ENCODE measurements at regions not wholly inside any gene's neighbourhood (a gene's known extent, or its start where the extent isn't known, plus 50 kb on each side); places are given as distances from the start of the nearest gene placed in this dataset.

DNA sequence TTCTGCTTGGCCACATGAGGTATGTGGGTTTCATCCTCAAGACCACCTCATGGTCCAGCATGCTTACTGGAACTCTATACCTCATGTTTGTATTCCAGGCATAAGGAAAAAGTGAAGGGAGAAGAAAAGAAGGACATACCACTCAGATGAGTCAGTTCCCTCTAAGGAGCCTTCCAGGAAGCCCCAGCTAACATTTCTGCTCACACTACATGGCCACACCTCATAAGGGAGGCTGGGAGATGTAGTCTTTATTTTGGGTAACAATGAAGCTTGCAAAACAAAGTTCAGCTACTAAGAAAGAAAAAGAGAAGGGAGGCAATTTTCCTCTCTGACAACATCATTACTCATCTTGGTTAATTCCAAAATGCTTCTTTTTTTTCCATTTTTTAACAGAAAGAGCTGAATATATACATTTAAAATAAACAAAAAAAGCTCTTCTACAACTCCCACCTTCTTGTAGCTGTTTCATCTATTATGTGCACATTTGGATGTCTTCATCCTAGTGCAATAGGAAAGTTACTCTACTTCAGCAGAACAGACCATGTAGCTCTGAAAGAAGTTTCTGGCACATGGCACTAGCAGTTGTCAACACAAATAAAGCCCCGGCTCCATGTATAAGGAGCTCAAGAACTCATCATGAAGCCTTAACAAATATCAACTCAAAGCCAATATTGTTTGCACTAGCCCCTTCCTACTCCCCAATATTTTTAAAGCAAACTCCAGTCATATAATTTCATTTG is 123.6 kb upstream of the CCDC112 start:
- Mint-ChIP-seq H3K4me1 (ENCODE audit: low read depth) (no peaks in the 10 kb centered on the region), H3K27ac (no peak overlapping the region)
- DNase-seq, result no peak

DNA sequence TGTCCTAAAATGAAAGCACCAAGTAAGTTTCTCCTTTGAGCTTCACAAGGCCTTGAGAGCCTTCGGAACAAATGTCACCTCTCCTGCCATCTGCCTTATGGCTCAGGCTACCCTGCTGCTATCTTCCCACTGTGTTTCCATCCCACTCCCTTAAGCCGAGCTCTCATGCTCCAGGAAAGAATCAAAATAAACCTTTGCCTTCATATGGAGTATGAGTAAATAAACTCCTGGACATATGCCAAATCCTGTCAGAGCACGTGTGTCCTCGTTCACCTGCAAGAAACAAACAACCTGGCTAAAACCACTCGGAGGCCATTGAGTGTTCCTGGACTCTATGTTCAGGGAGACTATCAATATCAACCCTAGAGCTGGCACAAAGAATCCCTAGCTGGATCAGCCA is 122.3 kb upstream of the CCDC112 start:
- Mint-ChIP-seq H3K4me3 (no peak overlapping the region), H3K4me1 (ENCODE audit: low read depth) (no peaks in the 10 kb centered on the region), H3K27ac (no peak overlapping the region), H3K9me3 (peaks cover 2% of the 10 kb centered on the region), H3K36me3 (no peaks in the 10 kb centered on the region), H3K27me3 (peaks cover 4% of the 10 kb centered on the region)
- CTCF ChIA-PET, result no interaction called here
- POLR2A ChIA-PET, result no interaction called here
- intact Hi-C loops (cut with micrococcal nuclease), result no loop called here
- no peak for DNase-seq

More for the DNA sequence above, 123.6 kb upstream of the CCDC112 start:
- POLR2A ChIA-PET, result no interaction called here
- no peaks in the 10 kb centered on the region for H3K36me3 Mint-ChIP-seq
- CTCF ChIA-PET, result no interaction called here
- peaks cover 2% of the 10 kb centered on the region for H3K9me3 Mint-ChIP-seq
- H3K4me3 Mint-ChIP-seq, result no peak overlapping the region
- intact Hi-C loops (cut with micrococcal nuclease), result no loop called here
- H3K27me3 Mint-ChIP-seq, result peaks cover 4% of the 10 kb centered on the region

DNA sequence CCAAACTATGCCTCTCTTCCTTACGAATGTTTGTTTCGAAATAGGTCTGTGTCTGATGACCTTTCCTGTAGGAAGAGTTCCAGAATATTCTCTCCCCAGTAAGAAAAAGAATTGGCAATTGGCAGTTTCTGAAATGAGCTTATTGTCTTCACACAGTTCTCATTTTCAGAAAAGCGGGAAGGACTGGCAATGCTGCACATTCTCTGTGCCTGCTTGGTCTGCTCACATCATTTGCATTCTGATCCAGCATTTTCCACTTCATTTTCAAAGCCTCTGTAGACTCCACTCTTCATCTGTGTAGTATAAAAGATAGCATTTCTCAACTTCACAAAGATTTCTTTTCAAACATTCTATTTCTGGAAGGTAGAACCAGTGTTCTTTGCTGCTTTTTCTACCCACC is 120.6 kb upstream of the CCDC112 start:
- Mint-ChIP-seq H3K27ac (no peak overlapping the region), H3K4me3 (no peak overlapping the region), H3K27me3 (peaks cover 4% of the 10 kb centered on the region), H3K36me3 (no peaks in the 10 kb centered on the region), H3K9me3 (no peaks in the 10 kb centered on the region), H3K4me1 (ENCODE audit: low read depth) (no peaks in the 10 kb centered on the region)
- DNase-seq, result no peak
- intact Hi-C loops (cut with micrococcal nuclease), result no loop called here
- ChIA-PET POLR2A (no interaction called here), CTCF (no interaction called here)

DNA sequence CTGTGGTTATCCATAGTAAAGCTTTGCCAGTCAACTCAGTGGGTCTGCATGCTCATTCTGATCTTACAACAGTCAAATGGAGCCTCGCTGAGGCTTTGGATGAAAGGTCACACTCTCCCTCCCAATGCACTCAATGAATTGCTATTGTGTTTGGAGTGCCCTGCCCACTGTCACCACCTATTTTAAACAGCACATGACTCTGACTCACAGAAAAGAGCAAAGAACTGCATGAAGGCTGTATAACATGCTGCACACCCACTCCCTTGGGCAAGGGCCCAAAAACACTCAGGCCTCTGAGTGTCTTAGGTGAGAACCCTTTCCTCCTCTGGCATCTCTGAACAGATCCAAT is 118.7 kb upstream of the CCDC112 start:
- peaks cover 4% of the 10 kb centered on the region for H3K27me3 Mint-ChIP-seq
- H3K4me3 Mint-ChIP-seq, result no peak overlapping the region
- no peaks in the 10 kb centered on the region for H3K4me1 Mint-ChIP-seq (ENCODE audit: low read depth)
- intact Hi-C loops (cut with micrococcal nuclease), result no loop called here
- H3K9me3 Mint-ChIP-seq, result no peaks in the 10 kb centered on the region
- no peaks in the 10 kb centered on the region for H3K36me3 Mint-ChIP-seq
- peak; percentile 31 for DNase-seq
- ChIA-PET CTCF (interaction anchor here (1.0 kb wide), 1 partner anchor 57 kb away, joined by 3 read pairs; no protein-coding TSS in a partner anchor), POLR2A (interaction anchor here (0.9 kb wide), 1 partner anchor 46 kb away, joined by 3 read pairs; no protein-coding TSS in a partner anchor)
- no peak overlapping the region for H3K27ac Mint-ChIP-seq

DNA sequence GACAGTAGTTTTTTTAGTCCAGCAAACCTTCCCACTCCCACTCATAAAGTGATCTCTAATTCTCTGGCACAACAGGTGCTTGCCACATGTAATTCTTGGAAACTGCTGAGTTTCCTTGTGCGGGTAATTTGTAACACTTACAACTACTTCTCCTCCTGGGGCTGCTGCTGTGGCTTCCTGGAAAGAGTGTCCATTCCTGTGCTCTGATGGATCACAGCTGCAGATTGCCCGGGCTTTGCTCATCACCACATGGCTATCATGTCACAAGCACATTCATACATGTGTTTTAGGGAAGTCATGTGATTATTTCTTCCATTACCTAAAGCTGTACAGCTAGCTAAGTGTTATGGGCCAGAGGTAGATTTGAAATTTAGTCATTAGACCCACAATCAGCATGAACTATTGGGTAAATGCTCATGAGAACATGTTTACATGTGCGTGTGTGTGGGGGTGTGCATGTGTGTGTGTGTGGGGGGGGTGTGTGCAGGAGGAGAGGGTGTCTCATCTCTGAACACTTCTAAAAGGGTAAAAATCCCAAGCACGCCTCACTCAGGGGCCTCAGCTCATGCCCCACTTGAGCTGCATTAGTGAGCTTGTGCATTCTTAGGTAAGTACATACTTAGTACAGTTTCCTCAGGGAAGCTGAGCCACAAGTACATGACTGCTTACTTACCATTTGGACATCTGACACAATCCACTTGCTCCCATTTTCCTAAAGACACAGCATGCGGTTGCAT is 118.1 kb upstream of the CCDC112 start:
- no peak overlapping the region for H3K27ac Mint-ChIP-seq
- H3K4me1 Mint-ChIP-seq (ENCODE audit: low read depth), result no peaks in the 10 kb centered on the region
- no peak for DNase-seq
- no peak overlapping the region for H3K4me3 Mint-ChIP-seq
- ChIA-PET POLR2A (interaction anchor here (0.9 kb wide), 1 partner anchor 46 kb away, joined by 3 read pairs; no protein-coding TSS in a partner anchor), CTCF (interaction anchor here (1.0 kb wide), 1 partner anchor 58 kb away, joined by 3 read pairs; no protein-coding TSS in a partner anchor)
- H3K27me3 Mint-ChIP-seq, result peaks cover 4% of the 10 kb centered on the region
- intact Hi-C loops (cut with micrococcal nuclease), result no loop called here
- H3K9me3 Mint-ChIP-seq, result no peaks in the 10 kb centered on the region
- H3K36me3 Mint-ChIP-seq, result no peaks in the 10 kb centered on the region

DNA sequence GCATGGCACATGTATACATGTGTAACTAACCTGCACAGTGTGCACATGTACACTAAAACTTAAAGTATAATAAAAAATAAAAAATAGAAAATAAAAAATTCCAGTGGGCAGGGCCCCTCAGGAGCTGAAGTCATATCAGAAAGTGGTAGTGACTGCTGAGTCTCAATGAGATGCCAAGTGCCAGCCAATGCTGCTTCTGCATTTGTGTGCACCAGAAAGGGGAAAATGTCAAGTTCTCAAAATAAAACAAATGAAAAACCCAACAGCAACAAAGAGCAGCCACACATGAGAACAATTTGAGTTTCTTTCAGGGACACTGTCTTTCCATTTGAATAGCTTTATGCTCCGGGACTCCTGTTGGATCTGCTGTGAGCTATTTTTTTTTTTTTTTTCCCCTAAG is 117.2 kb upstream of the CCDC112 start:
- CTCF ChIA-PET, result no interaction called here
- Mint-ChIP-seq H3K27ac (no peak overlapping the region), H3K4me3 (no peak overlapping the region), H3K36me3 (no peaks in the 10 kb centered on the region), H3K27me3 (peaks cover 3% of the 10 kb centered on the region), H3K4me1 (ENCODE audit: low read depth) (no peaks in the 10 kb centered on the region), H3K9me3 (no peaks in the 10 kb centered on the region)
- no peak for DNase-seq
- POLR2A ChIA-PET, result no interaction called here
- intact Hi-C loops (cut with micrococcal nuclease), result no loop called here

DNA sequence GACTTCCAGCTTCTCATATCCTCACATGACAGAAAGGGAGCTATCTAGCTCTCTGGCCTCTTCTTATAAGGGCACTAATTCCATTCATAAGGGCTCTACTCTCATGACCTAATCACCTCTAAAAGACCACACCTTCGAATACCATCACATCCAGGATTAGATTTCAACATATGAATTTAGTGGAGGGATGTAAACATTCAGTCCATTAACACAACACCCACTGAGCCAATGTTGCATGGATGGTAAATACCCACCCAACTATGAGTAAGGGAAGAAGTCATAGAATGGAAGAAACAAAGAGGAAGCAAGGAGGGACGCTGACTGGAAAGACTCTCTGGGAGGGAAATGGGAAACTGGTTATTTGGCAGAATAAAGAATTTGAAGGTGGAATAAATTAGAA is 112.6 kb upstream of the CCDC112 start:
- Mint-ChIP-seq H3K36me3 (no peaks in the 10 kb centered on the region), H3K4me3 (no peak overlapping the region), H3K27me3 (peaks cover 16% of the 10 kb centered on the region), H3K27ac (no peak overlapping the region), H3K9me3 (no peaks in the 10 kb centered on the region), H3K4me1 (ENCODE audit: low read depth) (no peaks in the 10 kb centered on the region)
- POLR2A ChIA-PET, result no interaction called here
- no peak for DNase-seq
- CTCF ChIA-PET, result no interaction called here
- intact Hi-C loops (cut with micrococcal nuclease), result no loop called here

DNA sequence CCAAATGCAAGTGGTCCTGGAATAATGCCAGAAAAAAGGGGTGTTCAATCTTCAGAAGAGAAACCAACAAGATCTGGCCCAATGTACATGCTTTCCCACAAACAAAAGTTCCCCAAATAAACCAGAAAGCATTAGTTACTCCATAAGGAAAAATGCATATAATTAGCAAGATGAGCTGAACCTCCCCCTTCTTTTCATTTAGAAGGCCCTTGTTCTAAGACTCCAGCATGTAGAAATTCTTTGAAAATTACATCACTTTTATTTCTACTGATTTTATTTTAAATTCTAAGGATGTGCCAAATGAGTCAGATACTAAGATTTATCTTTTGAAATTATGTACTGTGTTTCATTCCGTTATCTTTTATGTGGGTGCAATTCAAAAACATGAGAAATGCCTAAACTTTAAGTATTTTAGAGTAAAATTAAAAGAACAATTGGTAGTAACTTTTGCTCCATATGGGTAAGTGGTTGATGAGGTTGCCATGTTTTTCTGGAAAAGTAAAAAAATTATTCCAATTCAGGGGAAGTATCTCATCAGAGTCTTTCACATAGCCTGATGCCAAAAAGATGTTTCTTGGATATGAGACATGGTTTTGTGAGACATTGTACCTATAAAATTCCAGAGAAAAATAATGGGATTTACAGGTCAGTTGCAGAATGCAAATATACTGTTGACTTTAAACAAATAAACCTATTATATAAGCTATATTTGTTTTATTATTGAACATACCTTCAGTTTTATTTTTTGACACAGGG is 106.5 kb upstream of the CCDC112 start:
- Mint-ChIP-seq H3K27ac (no peak overlapping the region), H3K27me3 (peaks cover 12% of the 10 kb centered on the region), H3K9me3 (no peaks in the 10 kb centered on the region), H3K36me3 (no peaks in the 10 kb centered on the region), H3K4me3 (no peak overlapping the region), H3K4me1 (ENCODE audit: low read depth) (no peaks in the 10 kb centered on the region)
- intact Hi-C loops (cut with micrococcal nuclease), result no loop called here
- no peak for DNase-seq
- ChIA-PET CTCF (no interaction called here), POLR2A (no interaction called here)

DNA sequence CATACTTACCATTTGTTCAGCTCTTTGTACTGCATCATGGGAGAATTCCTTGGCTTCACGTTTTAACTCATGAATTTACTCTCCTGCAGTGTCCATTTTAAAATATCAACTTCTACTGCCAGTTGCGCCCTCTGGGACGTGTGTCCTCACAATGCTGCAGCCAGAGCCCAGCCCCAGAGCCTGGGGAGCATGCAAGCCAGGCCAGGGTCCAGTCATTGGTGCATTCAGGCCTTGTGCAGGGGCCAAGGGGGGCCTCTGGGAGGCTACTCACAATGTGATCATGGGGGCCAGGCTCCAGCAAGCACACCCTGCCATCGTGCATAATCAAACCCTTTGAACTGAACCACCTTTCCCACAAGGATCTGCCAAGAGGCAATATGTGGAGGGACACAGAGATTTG is 105.6 kb upstream of the CCDC112 start:
- ChIA-PET CTCF (no interaction called here), POLR2A (no interaction called here)
- Mint-ChIP-seq H3K4me1 (ENCODE audit: low read depth) (no peaks in the 10 kb centered on the region), H3K4me3 (no peak overlapping the region), H3K9me3 (no peaks in the 10 kb centered on the region), H3K27me3 (peaks cover 7% of the 10 kb centered on the region), H3K27ac (no peak overlapping the region), H3K36me3 (no peaks in the 10 kb centered on the region)
- intact Hi-C loops (cut with micrococcal nuclease), result no loop called here
- DNase-seq, result no peak

DNA sequence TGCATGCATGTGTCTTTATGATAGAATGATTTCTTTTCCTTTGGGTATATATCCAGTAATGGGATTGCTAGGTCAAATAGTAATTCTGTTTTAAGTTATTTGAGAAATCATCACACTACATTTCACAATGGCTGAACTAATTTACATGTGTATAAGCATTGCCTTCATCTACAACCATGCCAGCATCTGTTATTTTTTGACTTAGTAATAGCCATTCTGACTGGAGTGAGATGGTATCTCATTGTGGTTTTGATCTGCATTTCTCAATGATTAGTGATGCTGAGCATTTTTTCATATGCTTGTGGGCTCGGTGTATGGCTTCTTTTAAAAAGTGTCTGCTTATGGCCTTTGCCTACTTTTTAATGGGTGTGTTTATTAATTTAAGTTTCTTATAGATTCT is 102.3 kb upstream of the CCDC112 start:
- Mint-ChIP-seq H3K4me1 (ENCODE audit: low read depth) (no peaks in the 10 kb centered on the region), H3K4me3 (no peak overlapping the region), H3K36me3 (no peaks in the 10 kb centered on the region), H3K27me3 (no peaks in the 10 kb centered on the region), H3K27ac (no peak overlapping the region), H3K9me3 (no peaks in the 10 kb centered on the region)
- ChIA-PET POLR2A (no interaction called here), CTCF (no interaction called here)
- intact Hi-C loops (cut with micrococcal nuclease), result no loop called here
- DNase-seq, result no peak

DNA sequence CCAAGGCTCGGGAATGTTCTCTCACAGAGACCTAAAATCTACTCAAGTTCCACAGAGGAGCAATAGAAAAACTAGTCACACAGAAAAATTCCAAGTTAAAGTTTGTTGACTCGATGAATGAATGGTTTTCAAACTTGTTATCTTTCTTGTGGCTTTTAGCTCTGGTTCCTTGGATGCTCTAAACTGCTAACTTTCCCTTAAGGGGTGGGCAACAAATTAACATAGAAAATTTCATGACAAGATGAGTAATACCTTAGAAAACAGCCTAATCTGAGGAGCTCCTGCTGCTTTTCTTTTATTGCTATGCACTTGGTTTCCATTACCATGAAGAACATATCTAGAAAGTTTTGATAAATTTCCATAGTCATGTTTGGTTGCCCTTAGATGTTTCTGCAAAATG is 100.2 kb upstream of the CCDC112 start:
- Mint-ChIP-seq H3K4me1 (ENCODE audit: low read depth) (no peaks in the 10 kb centered on the region), H3K9me3 (no peaks in the 10 kb centered on the region), H3K36me3 (no peaks in the 10 kb centered on the region), H3K27ac (no peak overlapping the region), H3K4me3 (no peak overlapping the region), H3K27me3 (no peaks in the 10 kb centered on the region)
- ChIA-PET POLR2A (no interaction called here), CTCF (no interaction called here)
- intact Hi-C loops (cut with micrococcal nuclease), result no loop called here
- DNase-seq, result no peak

DNA sequence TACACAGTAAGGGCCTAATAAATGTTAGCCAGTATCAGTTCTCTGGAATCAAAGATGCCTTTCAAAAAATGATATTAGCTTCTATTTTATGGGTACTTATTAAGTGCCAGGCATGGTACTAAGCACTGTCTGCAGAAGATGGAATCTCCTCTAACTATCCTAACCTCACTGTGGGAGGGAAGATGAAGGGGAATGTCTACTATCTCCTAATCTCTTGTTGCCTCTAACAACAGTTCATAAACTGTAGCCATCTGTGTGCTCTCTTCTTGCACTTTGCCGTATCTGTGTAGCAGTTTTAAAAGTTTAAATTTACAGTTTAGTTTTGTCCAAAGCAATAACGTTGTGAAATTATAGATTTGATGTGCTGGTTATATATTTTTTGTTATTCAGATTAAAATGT is 99.6 kb upstream of the CCDC112 start:
- DNase-seq, result no peak

More for the DNA sequence above, 99.6 kb upstream of the CCDC112 start:
- no peaks in the 10 kb centered on the region for H3K9me3 Mint-ChIP-seq
- intact Hi-C loops (cut with micrococcal nuclease), result no loop called here
- CTCF ChIA-PET, result no interaction called here
- POLR2A ChIA-PET, result no interaction called here
- H3K36me3 Mint-ChIP-seq, result no peaks in the 10 kb centered on the region
- H3K27ac Mint-ChIP-seq, result no peak overlapping the region
- H3K4me1 Mint-ChIP-seq (ENCODE audit: low read depth), result no peaks in the 10 kb centered on the region
- no peaks in the 10 kb centered on the region for H3K27me3 Mint-ChIP-seq
- H3K4me3 Mint-ChIP-seq, result no peak overlapping the region
